B cell (primary cell): ENCODE measurements at regions not wholly inside any gene's neighbourhood (a gene's known extent, or its start where the extent isn't known, plus 50 kb on each side); places are given as distances from the start of the nearest gene placed in this dataset.

Source experiments
- ATAC-seq: fragments of 200-7000 bp; cut with Tn5 transposase; one replicate; pipeline ENCODE4 v1.10.0; 2021; ENCODE audit warnings: low read depth, mild to moderate bottlenecking, moderate number of reproducible peaks, moderate library complexity
- CTCF ChIA-PET: fragments of 350-600 bp; sonication (Branson Sonifier 250); formaldehyde crosslinking; loops from one replicate; lab custom pipeline; 2021; ENCODE audit warnings: antibody characterized with exemption, inconsistent platforms; lab: Charles Lee
- POLR2A ChIA-PET: fragments of 350-600 bp; sonication (Branson Sonifier 250); formaldehyde crosslinking; loops from one replicate; lab custom pipeline; 2021; ENCODE audit warnings: antibody characterized with exemption; lab: Charles Lee
- DNase-seq: peaks from one replicate; pipeline ENCODE4 v3.0.0; 2013
- H2AFZ ChIP-seq: 2 replicates; pipeline ENCODE4 v1.6.1; 2012; ENCODE audit warnings: mild to moderate bottlenecking, low read depth, low read length; ENCODE audit not compliant: insufficient read depth, poor library complexity, severe bottlenecking
- H3K27ac ChIP-seq, 2 donors: 1 replicate in 1 of 2; 2 replicates in 1 of 2; pipeline ENCODE4 v1.5.1; 2012 to 2013; ENCODE audit warnings: low read length in 2 of 2, mild to moderate bottlenecking in 2 of 2, moderate library complexity in 1 of 2
- H3K27me3 ChIP-seq, 4 experiments: fragments of 200-600 bp in 1 of 4; sonication (generic) in 1 of 4; replicated peaks in 1 of 4; 1 replicate in 2 of 4; 2 replicates in 2 of 4; pipeline versions ENCODE4 v1.6.1 to v1.7.0; 2013 to 2016; ENCODE audit warnings: low read length in 3 of 4, mild to moderate bottlenecking in 2 of 4, mixed read lengths in 1 of 4, moderate library complexity in 1 of 4; ENCODE audit not compliant: insufficient read depth in 4 of 4, control insufficient read depth in 3 of 4; ENCODE audit errors: control extremely low read depth in 1 of 4
- H3K36me3 ChIP-seq, 2 experiments: replicated peaks in 1 of 2; 1 replicate in 1 of 2; 2 replicates in 1 of 2; pipeline versions ENCODE4 v1.6.1 to v1.7.1; 2013; ENCODE audit warnings: low read length in 1 of 2; ENCODE audit not compliant: insufficient read depth in 2 of 2, control insufficient read depth in 1 of 2; ENCODE audit errors: control extremely low read depth in 1 of 2, extremely low read depth in 1 of 2
- H3K4me1 ChIP-seq, 2 donors: fragments of 200-600 bp in 1 of 2; sonication (generic) in 1 of 2; 1 replicate in 1 of 2; 2 replicates in 1 of 2; pipeline versions ENCODE4 v1.5.1 to v1.6.1; 2013 to 2017; ENCODE audit warnings: low read length in 2 of 2; ENCODE audit not compliant: control insufficient read depth in 2 of 2, insufficient read depth in 2 of 2
- H3K4me2 ChIP-seq: replicated peaks from 2 replicates; pipeline ENCODE3; 2012; ENCODE audit warnings: mild to moderate bottlenecking, low read depth, low read length; ENCODE audit not compliant: poor library complexity, severe bottlenecking
- H3K4me3 ChIP-seq, 5 experiments: fragments of 200-600 bp in 1 of 5; sonication (generic) in 1 of 5; 1 replicate in 3 of 5; 2 replicates in 2 of 5; pipeline versions ENCODE4 v1.5.1 to v1.7.0; 2011 to 2016; ENCODE audit warnings: low read length in 4 of 5, mild to moderate bottlenecking in 4 of 5, low read depth in 2 of 5, control low read depth in 1 of 5, moderate library complexity in 1 of 5; ENCODE audit not compliant: insufficient read depth in 1 of 5; ENCODE audit errors: control extremely low read depth in 1 of 5, extremely low read depth in 1 of 5
- H3K79me2 ChIP-seq: fragments of 200-600 bp; sonication (generic); one replicate; pipeline ENCODE4 v1.6.0; 2016; ENCODE audit warnings: low read length; ENCODE audit not compliant: control insufficient read depth, insufficient read depth
- H3K9ac ChIP-seq: fragments of 200-600 bp; sonication (generic); 2 replicates; pipeline ENCODE4 v1.6.1; 2017; ENCODE audit warnings: mild to moderate bottlenecking, low read length, moderate library complexity
- H3K9me3 ChIP-seq, 3 donors: one replicate each; pipeline versions ENCODE4 v1.6.1 to v1.7.1; 2013; ENCODE audit warnings: low read length in 2 of 3; ENCODE audit not compliant: control insufficient read depth in 2 of 3, insufficient read depth in 1 of 3; ENCODE audit errors: control extremely low read depth in 1 of 3
- H4K20me1 ChIP-seq: 2 replicates; pipeline ENCODE4 v1.6.0; 2012; ENCODE audit warnings: mild to moderate bottlenecking, low read length; ENCODE audit not compliant: insufficient read depth, control insufficient read depth, poor library complexity, severe bottlenecking
- H3K27ac Mint-ChIP-seq: one replicate; pipeline ENCODE4 v1.8.0; 2021; ENCODE audit warnings: mixed read lengths
- H3K27me3 Mint-ChIP-seq: one replicate; pipeline ENCODE4 v1.8.0; 2021; ENCODE audit warnings: mixed read lengths
- H3K4me1 Mint-ChIP-seq: one replicate; pipeline ENCODE4 v1.8.0; 2021; ENCODE audit warnings: mixed read lengths
- H3K4me3 Mint-ChIP-seq: one replicate; pipeline ENCODE4 v1.8.0; 2021; ENCODE audit warnings: mixed read lengths
- H3K9me3 Mint-ChIP-seq: one replicate; pipeline ENCODE4 v1.8.0; 2022; ENCODE audit warnings: mixed read lengths; ENCODE audit not compliant: insufficient read depth
- EZH2 ChIP-seq: IDR thresholded peaks from 2 replicates; pipeline ENCODE4 v1.6.1; 2012; ENCODE audit warnings: borderline replicate concordance, low read depth, mild to moderate bottlenecking, moderate library complexity, low read length; ENCODE audit not compliant: insufficient read depth, poor library complexity, severe bottlenecking
- WGBS: methylation state at CpG from one replicate; pipeline ENCODE4 v1.1.5; 2013; ENCODE audit warnings: missing lambda C conversion rate; ENCODE audit not compliant: insufficient coverage; 5-methylcytosine and 5-hydroxymethylcytosine counted together
- intact Hi-C: fragments of 100-400 bp; cut with micrococcal nuclease; formaldehyde crosslinking; loops from one replicate; pipeline ENCODE4 v1.10.0; 2022
- TF ChIP-seq, protein P1 (sequence below): fragments of 200-600 bp; IDR thresholded peaks from one replicate; pipeline ENCODE4 v1.8.0; 2022; ENCODE audit warnings: antibody characterized with exemption, mild to moderate bottlenecking

DNA sequence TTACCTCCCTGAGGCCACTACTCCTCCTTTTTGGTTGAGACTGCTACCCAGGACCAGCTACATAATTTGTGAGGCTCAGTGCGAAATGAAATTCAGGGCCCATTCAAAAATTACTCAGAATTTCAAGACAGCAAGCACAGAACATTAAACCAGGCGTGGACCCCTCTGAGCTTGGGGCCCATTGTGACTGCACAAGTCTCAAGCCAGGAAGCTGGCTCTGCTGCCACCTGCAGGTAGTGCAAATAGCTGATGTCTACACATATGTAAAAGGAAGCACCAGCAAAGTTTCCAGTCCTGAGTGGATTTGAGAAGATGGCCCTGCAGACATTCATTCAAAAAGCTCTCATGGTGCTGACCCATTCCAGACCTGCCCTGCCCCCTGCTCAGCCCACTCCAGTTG lies 213.4 kb upstream of the LNX1 start:
- ChIA-PET POLR2A (no interaction called here), CTCF (interaction anchor here (0.7 to 2.3 kb wide), 18 partner anchors 9 to 789 kb away, joined by 3 to 33 read pairs (median 4); no protein-coding TSS in a partner anchor)
- no peak overlapping the region for H3K4me2 ChIP-seq
- H3K27ac ChIP-seq, result no peak overlapping the region
- no peaks in the 10 kb centered on the region for H3K9me3 ChIP-seq
- H3K27me3 ChIP-seq, result no peaks in the 10 kb centered on the region
- Mint-ChIP-seq H3K4me3 (no peak overlapping the region), H3K9me3 (no peaks in the 10 kb centered on the region), H3K27me3 (peaks cover 6% of the 10 kb centered on the region), H3K4me1 (no peaks in the 10 kb centered on the region), H3K27ac (no peak overlapping the region)
- no peak overlapping the region for H3K9ac ChIP-seq
- H3K79me2 ChIP-seq, result no peaks in the 10 kb centered on the region
- no peaks in the 10 kb centered on the region for H4K20me1 ChIP-seq
- peak; percentile 53 for DNase-seq
- H3K36me3 ChIP-seq, result no peaks in the 10 kb centered on the region
- intact Hi-C loops, result loop anchor here (1.0 kb wide), 2 partner anchors 98 to 607 kb away; no protein-coding TSS in a partner anchor
- no peaks in the 10 kb centered on the region for H3K4me1 ChIP-seq
- no peak for TF ChIP-seq EZH2
- TF ChIP-seq, protein P1, sequence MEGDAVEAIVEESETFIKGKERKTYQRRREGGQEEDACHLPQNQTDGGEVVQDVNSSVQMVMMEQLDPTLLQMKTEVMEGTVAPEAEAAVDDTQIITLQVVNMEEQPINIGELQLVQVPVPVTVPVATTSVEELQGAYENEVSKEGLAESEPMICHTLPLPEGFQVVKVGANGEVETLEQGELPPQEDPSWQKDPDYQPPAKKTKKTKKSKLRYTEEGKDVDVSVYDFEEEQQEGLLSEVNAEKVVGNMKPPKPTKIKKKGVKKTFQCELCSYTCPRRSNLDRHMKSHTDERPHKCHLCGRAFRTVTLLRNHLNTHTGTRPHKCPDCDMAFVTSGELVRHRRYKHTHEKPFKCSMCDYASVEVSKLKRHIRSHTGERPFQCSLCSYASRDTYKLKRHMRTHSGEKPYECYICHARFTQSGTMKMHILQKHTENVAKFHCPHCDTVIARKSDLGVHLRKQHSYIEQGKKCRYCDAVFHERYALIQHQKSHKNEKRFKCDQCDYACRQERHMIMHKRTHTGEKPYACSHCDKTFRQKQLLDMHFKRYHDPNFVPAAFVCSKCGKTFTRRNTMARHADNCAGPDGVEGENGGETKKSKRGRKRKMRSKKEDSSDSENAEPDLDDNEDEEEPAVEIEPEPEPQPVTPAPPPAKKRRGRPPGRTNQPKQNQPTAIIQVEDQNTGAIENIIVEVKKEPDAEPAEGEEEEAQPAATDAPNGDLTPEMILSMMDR, result peak; percentile 46
- no peak for ATAC-seq
- 50% methylated on average over 2 of the region's 2 CpGs for WGBS
- H2AFZ ChIP-seq, result no peak overlapping the region
- no peak overlapping the region for H3K4me3 ChIP-seq

DNA sequence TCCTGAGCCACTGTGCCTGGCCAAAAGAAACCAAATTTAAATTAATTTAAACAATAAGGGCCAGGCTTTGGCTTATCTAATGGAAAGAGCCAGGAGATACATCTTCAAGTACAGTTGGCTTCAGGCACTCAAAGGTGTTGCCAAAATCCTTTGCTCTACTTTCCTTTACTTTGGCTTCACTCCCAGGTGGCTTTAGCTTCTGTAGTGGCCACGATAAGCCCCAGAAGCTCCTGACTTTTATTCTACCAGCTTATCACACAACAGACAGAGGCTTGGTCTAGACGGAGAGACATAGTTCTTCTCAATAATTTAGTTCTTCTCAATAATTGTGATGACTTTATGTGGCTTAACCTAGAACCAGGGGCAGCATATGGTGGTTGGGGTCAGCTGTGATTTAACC lies 211.2 kb upstream of the LNX1 start:
- no peaks in the 10 kb centered on the region for H3K27me3 Mint-ChIP-seq
- H2AFZ ChIP-seq, result no peak overlapping the region
- H3K27me3 ChIP-seq, result no peaks in the 10 kb centered on the region
- no peak overlapping the region for H3K27ac Mint-ChIP-seq
- ChIA-PET POLR2A (no interaction called here), CTCF (interaction anchor here (1.0 kb wide), 2 partner anchors 93 to 96 kb away, joined by 3 read pairs; no protein-coding TSS in a partner anchor)
- no peak overlapping the region for H3K4me3 Mint-ChIP-seq
- H3K4me1 ChIP-seq, result no peaks in the 10 kb centered on the region
- ATAC-seq, result no peak
- intact Hi-C loops, result no loop called here
- no peak overlapping the region for H3K4me2 ChIP-seq
- no peak for DNase-seq
- H3K9me3 Mint-ChIP-seq, result no peaks in the 10 kb centered on the region
- H4K20me1 ChIP-seq, result no peaks in the 10 kb centered on the region
- no peaks in the 10 kb centered on the region for H3K36me3 ChIP-seq
- WGBS, result no CpG with 5 or more reads among the region's 2 CpGs
- H3K79me2 ChIP-seq, result no peaks in the 10 kb centered on the region
- no peak overlapping the region for H3K4me3 ChIP-seq
- H3K27ac ChIP-seq, result no peak overlapping the region
- H3K4me1 Mint-ChIP-seq, result no peaks in the 10 kb centered on the region
- H3K9ac ChIP-seq, result no peak overlapping the region
- no peaks in the 10 kb centered on the region for H3K9me3 ChIP-seq
- no peak for TF ChIP-seq EZH2
- TF ChIP-seq, protein P1, result no peak
